SK-N-SH treated with all-trans-retinoic acid at 6 μM for 48 hours (cell line): ENCODE measurements at regions not wholly inside any gene's neighbourhood (a gene's known extent, or its start where the extent isn't known, plus 50 kb on each side); places are given as distances from the start of the nearest gene placed in this dataset.

ENCODE experiments used
- OSR1 ChIP-seq: fragments of 250-450 bp; sonication (Bioruptor Pico); IDR thresholded peaks from 2 replicates; pipeline ENCODE4 v1.8.0; 2022; ENCODE audit warnings: moderate library complexity, mild to moderate bottlenecking, inconsistent platforms
- POU6F1 ChIP-seq: fragments of 250-450 bp; sonication (Bioruptor Pico); IDR thresholded peaks from 2 replicates; pipeline ENCODE4 v1.8.0; 2021; ENCODE audit warnings: low read depth, mild to moderate bottlenecking, moderate library complexity, borderline replicate concordance
- TCF4 ChIP-seq: fragments of 250-450 bp; sonication (Bioruptor Pico); IDR thresholded peaks from 2 replicates; pipeline ENCODE4 v1.8.0; 2021; ENCODE audit warnings: mild to moderate bottlenecking, moderate library complexity, borderline replicate concordance
- ZNF565 ChIP-seq: fragments of 450-650 bp; formaldehyde crosslinking; conservative IDR thresholded peaks from 2 replicates; pipeline ENCODE4 v1.5.0; 2020; ENCODE audit warnings: low read depth, mild to moderate bottlenecking, moderate library complexity
- ZNF8 ChIP-seq: fragments of 450-650 bp; formaldehyde crosslinking; IDR thresholded peaks from 2 replicates; pipeline ENCODE4 v1.5.0; 2020; ENCODE audit warnings: mild to moderate bottlenecking, moderate library complexity
- TF ChIP-seq, protein P1 (sequence below): fragments of 250-450 bp; sonication (Bioruptor Pico); IDR thresholded peaks from 2 replicates; pipeline ENCODE4 v1.5.1; 2020; ENCODE audit warnings: low read depth, mild to moderate bottlenecking, moderate library complexity
- TF ChIP-seq, protein P2 (sequence below): fragments of 250-450 bp; sonication (Bioruptor Pico); IDR thresholded peaks from 2 replicates; pipeline ENCODE4 v1.8.0; 2020; ENCODE audit warnings: mild to moderate bottlenecking, moderate library complexity, borderline replicate concordance

- TF ChIP-seq ZNF565 (no peak), ZNF8 (CRISPR knock-in tag) (no peak; the same call in 1 of the 2 replicates), OSR1 (no peak), POU6F1 (CRISPR knock-in tag) (no peak), TCF4 (no peak)
- TF ChIP-seq, protein P1, sequence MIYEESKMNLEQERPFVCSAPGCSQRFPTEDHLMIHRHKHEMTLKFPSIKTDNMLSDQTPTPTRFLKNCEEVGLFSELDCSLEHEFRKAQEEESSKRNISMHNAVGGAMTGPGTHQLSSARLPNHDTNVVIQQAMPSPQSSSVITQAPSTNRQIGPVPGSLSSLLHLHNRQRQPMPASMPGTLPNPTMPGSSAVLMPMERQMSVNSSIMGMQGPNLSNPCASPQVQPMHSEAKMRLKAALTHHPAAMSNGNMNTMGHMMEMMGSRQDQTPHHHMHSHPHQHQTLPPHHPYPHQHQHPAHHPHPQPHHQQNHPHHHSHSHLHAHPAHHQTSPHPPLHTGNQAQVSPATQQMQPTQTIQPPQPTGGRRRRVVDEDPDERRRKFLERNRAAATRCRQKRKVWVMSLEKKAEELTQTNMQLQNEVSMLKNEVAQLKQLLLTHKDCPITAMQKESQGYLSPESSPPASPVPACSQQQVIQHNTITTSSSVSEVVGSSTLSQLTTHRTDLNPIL (CRISPR knock-in tag) = no peak
- TF ChIP-seq, protein P2, sequence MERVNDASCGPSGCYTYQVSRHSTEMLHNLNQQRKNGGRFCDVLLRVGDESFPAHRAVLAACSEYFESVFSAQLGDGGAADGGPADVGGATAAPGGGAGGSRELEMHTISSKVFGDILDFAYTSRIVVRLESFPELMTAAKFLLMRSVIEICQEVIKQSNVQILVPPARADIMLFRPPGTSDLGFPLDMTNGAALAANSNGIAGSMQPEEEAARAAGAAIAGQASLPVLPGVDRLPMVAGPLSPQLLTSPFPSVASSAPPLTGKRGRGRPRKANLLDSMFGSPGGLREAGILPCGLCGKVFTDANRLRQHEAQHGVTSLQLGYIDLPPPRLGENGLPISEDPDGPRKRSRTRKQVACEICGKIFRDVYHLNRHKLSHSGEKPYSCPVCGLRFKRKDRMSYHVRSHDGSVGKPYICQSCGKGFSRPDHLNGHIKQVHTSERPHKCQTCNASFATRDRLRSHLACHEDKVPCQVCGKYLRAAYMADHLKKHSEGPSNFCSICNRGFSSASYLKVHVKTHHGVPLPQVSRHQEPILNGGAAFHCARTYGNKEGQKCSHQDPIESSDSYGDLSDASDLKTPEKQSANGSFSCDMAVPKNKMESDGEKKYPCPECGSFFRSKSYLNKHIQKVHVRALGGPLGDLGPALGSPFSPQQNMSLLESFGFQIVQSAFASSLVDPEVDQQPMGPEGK (CRISPR knock-in tag) = no peak
Observed at GRCh38 chr2:7119132-7119835, 202.1 kb downstream of the RNF144A start.
